Left ventricle myocardium inferior (tissue), 1 donor: ENCODE measurements at regions not wholly inside any gene's neighbourhood (a gene's known extent, or its start where the extent isn't known, plus 50 kb on each side); places are given as distances from the start of the nearest gene placed in this dataset.

Experiments
- DNase-seq: peaks from one replicate; pipeline ENCODE4 v3.0.0-alpha.2; 2020
- H3K27ac ChIP-seq: fragments of 200-600 bp; replicated peaks from 2 replicates; pipeline ENCODE4 v1.8.0; 2021
- H3K27me3 ChIP-seq: fragments of 200-600 bp; 2 replicates; pipeline ENCODE4 v1.8.0; 2021; ENCODE audit warnings: low read depth
- H3K36me3 ChIP-seq: fragments of 200-600 bp; 2 replicates; pipeline ENCODE4 v1.8.0; 2021
- H3K4me1 ChIP-seq: fragments of 200-600 bp; 2 replicates; pipeline ENCODE4 v1.8.0; 2021
- H3K4me3 ChIP-seq: fragments of 200-600 bp; 2 replicates; pipeline ENCODE4 v1.8.0; 2021; ENCODE audit warnings: mild to moderate bottlenecking, moderate library complexity
- H3K9me3 ChIP-seq: fragments of 200-600 bp; replicated peaks from 2 replicates; pipeline ENCODE4 v1.8.0; 2021
- CTCF ChIP-seq: fragments of 200-600 bp; IDR thresholded peaks from 2 replicates; pipeline ENCODE4 v1.8.0; 2021; ENCODE audit warnings: antibody characterized with exemption, mild to moderate bottlenecking, borderline replicate concordance
- intact Hi-C: fragments of 100-400 bp; cut with micrococcal nuclease; formaldehyde crosslinking; loops from one replicate; pipeline ENCODE4 v1.11.0; 2022
- donor health status: DM: no; HTN: yes; CAD: no; lungs with severe emphysema.

GRCh38 chr13:82815791-82816190 is 1066.5 kb downstream of the SLITRK1 start:
- no peak for TF ChIP-seq CTCF
- Histone ChIP-seq H3K9me3 (peaks cover 26% of the 10 kb centered on the region), H3K27me3 (no peaks in the 10 kb centered on the region), H3K27ac (no peak overlapping the region), H3K4me1 (no peaks in the 10 kb centered on the region), H3K4me3 (no peak overlapping the region), H3K36me3 (no peaks in the 10 kb centered on the region)
- DNase-seq, result no peak
- intact Hi-C loops, result no loop called here

GRCh38 chr13:82803341-82803740 is 1078.9 kb downstream of the SLITRK1 start:
- intact Hi-C loops, result no loop called here

GRCh38 chr13:82802528-82802927 is 1079.7 kb downstream of the SLITRK1 start:
- peaks cover 15% of the 10 kb centered on the region for H3K9me3 ChIP-seq
- TF ChIP-seq CTCF, result no peak
- DNase-seq, result no peak
- H3K27ac ChIP-seq, result no peak overlapping the region
- no peaks in the 10 kb centered on the region for H3K36me3 ChIP-seq
- intact Hi-C loops, result no loop called here
- H3K4me1 ChIP-seq, result no peaks in the 10 kb centered on the region
- no peak overlapping the region for H3K4me3 ChIP-seq
- no peaks in the 10 kb centered on the region for H3K27me3 ChIP-seq

More at GRCh38 chr13:82803341-82803740, 1078.9 kb downstream of the SLITRK1 start:
- no peak for TF ChIP-seq CTCF
- H3K27me3 ChIP-seq, result no peaks in the 10 kb centered on the region
- no peak for DNase-seq
- no peaks in the 10 kb centered on the region for H3K4me1 ChIP-seq
- H3K9me3 ChIP-seq, result peaks cover 23% of the 10 kb centered on the region
- H3K36me3 ChIP-seq, result no peaks in the 10 kb centered on the region
- H3K4me3 ChIP-seq, result no peak overlapping the region
- no peak overlapping the region for H3K27ac ChIP-seq

GRCh38 chr13:82800391-82800790 is 1081.9 kb downstream of the SLITRK1 start:
- Histone ChIP-seq H3K4me3 (no peak overlapping the region), H3K27ac (no peak overlapping the region), H3K4me1 (no peaks in the 10 kb centered on the region), H3K27me3 (no peaks in the 10 kb centered on the region), H3K36me3 (no peaks in the 10 kb centered on the region), H3K9me3 (peaks cover 4% of the 10 kb centered on the region)
- intact Hi-C loops, result no loop called here
- DNase-seq, result no peak
- no peak for TF ChIP-seq CTCF

GRCh38 chr13:82797876-82798275 is 1084.4 kb downstream of the SLITRK1 start:
- TF ChIP-seq CTCF, result no peak
- no peaks in the 10 kb centered on the region for H3K9me3 ChIP-seq
- H3K4me1 ChIP-seq, result no peaks in the 10 kb centered on the region
- H3K36me3 ChIP-seq, result no peaks in the 10 kb centered on the region
- H3K27me3 ChIP-seq, result no peaks in the 10 kb centered on the region
- H3K4me3 ChIP-seq, result no peak overlapping the region
- no peak overlapping the region for H3K27ac ChIP-seq
- DNase-seq, result no peak
- intact Hi-C loops, result no loop called here

GRCh38 chr13:82791035-82791434 is 1091.2 kb downstream of the SLITRK1 start:
- H3K9me3 ChIP-seq, result no peaks in the 10 kb centered on the region
- no peak for TF ChIP-seq CTCF
- H3K27ac ChIP-seq, result no peak overlapping the region
- no peak overlapping the region for H3K4me3 ChIP-seq
- H3K36me3 ChIP-seq, result no peaks in the 10 kb centered on the region
- intact Hi-C loops, result no loop called here
- H3K27me3 ChIP-seq, result no peaks in the 10 kb centered on the region
- DNase-seq, result no peak
- H3K4me1 ChIP-seq, result no peaks in the 10 kb centered on the region
